ENCODE measurements at regions not wholly inside any gene's neighbourhood (a gene's known extent, or its start where the extent isn't known, plus 50 kb on each side); places are given as distances from the start of the nearest gene placed in this dataset.
"Not testable (repeated sequence)": the region's sequence is repeated elsewhere in the genome, so short reads cannot be mapped to it uniquely, and the experiment has no call there.

DNA sequence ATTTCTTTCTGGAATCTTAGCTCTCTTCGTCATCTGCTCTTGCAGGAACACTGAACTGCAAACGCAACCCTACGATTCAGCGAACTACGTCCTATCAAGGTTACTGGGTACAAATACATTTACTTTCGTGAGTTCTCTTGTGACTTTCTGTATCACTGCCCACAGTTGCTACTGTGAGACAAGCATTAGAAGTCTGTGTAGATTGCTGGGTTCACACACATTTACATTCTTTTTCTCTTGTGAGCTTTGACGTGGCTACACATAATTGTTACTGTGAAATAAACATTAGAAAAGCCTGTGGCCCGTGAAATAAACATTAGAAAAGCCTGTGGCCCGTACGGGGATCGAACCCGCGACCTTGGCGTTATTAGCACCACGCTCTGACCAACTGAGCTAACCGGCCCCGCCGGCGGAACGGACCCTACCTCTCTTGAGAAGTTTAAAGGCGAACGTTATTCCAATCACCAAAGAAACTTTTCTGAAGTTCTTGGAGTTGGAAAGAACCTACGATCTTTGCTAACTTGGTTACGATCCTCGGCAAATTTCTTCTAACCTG, 61.2 kb upstream of the ZNF322 start:
- H3K4me3 ChIP-seq (ENCODE audit: low read depth, low read length), result not testable (repeated sequence)

DNA sequence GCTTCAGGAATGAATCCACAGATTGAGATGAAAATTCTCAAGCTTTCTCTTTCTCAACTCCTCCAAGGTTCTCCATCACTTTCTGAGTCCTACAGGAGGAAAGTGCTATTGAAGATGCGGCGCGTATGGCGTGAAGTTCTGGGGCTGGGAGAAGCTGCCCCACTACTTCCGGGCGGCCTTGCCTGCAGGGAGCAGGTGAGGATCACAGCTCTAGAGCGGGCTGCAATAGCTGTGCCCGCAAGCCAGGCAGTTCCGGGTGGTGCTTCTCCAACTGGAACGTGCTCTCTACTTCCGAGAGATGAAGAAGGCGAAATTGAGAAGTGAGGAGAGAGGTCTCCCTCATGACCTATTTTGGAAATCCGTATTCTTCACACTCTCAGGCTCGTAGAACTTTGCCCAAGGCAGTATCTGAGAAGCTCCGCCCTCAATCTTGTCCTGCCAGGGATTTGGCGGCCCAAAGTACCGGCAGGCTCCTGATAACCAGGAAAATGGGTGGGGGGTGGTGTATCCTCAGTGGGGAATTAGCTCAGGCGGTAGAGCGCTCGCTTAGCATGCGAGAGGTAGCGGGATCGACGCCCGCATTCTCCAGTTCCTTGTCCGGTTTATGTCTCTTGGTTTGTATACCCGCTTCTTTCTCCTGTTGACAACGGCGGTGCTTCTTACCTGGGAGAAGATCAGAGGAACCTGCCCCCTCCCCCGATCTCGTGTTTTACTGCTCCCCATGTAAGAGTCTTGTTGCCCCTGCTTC, 70.6 kb upstream of the ZNF322 start:
- H3K4me3 ChIP-seq (ENCODE audit: low read depth, low read length), result not testable (repeated sequence)

DNA sequence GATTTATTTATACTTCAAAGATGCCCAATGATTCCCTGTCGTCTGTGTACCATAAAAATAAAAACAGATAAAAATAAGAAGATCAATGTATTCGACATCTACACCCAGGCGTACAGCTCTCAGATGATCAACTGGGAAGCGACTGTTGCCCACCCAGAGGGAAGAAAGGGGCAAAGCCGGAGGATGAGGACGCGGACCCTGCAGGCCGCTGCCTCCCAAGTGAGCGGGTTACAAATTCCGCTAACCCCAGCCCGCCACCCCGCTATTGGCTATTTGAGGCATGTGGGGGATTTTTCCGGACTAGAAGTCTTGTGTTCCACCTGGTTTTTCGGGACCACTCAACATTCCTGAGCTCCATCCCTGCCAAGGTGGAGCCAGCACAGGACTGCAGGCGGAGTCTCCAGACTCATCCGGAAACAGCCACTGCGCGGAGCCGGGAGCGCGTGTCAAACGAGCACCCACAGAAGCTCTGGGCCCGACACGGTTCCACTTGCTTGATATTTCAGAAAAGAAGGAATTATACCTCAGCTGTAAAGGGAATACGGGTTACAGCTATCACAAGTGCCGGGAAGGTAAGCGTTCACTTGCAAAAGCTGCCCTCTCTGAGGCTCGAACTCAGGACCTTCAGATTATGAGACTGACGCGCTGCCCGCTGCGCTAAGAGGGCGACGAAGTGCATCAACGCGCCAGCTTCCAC, 75.4 kb upstream of the ZNF322 start:
- not testable (repeated sequence) for H3K4me3 ChIP-seq (ENCODE audit: low read depth, low read length)

DNA sequence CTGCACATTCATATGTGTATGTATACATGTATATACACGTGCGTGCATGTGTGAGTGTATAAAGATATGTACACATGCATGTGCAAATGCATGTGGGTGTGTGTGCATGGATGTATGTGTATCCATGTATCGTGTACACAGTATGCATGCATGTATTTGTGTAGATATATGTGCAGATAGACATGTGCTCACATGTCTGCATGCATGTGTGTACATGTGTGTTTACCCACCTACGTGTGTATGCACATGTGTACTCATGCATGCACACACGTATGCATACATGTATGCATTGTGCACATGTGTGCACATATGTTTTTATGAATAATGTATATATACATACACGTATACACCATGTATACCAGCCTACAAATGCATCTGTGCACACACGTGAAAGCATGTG, 80.3 kb upstream of the ZNF322 start:
- no peak overlapping the region for H3K4me3 ChIP-seq (ENCODE audit: low read depth, low read length)
- TF ChIP-seq, protein P1, sequence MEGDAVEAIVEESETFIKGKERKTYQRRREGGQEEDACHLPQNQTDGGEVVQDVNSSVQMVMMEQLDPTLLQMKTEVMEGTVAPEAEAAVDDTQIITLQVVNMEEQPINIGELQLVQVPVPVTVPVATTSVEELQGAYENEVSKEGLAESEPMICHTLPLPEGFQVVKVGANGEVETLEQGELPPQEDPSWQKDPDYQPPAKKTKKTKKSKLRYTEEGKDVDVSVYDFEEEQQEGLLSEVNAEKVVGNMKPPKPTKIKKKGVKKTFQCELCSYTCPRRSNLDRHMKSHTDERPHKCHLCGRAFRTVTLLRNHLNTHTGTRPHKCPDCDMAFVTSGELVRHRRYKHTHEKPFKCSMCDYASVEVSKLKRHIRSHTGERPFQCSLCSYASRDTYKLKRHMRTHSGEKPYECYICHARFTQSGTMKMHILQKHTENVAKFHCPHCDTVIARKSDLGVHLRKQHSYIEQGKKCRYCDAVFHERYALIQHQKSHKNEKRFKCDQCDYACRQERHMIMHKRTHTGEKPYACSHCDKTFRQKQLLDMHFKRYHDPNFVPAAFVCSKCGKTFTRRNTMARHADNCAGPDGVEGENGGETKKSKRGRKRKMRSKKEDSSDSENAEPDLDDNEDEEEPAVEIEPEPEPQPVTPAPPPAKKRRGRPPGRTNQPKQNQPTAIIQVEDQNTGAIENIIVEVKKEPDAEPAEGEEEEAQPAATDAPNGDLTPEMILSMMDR (IDR thresholded peaks at IDR 0.05; ENCODE audit: low read depth, low read length), result no peak

DNA sequence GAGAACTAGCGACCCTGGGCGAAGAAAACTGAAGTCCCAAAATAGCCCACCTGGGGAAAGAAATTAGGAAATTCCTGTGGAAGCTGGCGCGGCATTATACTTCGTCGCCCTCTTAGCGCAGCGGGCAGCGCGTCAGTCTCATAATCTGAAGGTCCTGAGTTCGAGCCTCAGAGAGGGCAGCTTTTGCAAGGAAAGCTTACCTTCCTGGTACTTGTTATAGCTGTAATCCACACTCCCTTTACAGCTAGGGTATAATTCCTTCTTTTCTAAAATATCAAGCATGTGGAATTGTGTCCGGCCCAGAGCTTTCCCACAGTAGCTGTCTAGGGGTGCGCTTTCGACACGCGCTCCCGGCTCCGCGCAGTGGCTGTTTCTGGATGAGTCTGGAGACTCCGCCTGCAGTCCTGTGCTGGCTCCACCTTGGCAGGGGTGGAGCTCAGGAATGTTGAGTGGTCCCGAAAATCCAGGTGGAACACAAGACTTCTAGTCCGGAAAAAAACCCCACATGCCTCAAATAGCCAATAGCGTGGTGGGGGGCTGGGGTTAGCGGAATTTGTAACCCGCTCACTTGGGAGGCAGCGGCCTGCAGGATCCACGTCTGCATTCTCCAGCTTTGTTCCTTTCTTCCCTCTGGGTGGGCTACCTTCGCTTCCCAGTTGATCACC, 83.7 kb upstream of the ZNF322 start:
- TF ChIP-seq, protein P1 (IDR thresholded peaks at IDR 0.05; ENCODE audit: low read depth, low read length), result no peak
- no peak overlapping the region for H3K4me3 ChIP-seq (ENCODE audit: low read depth, low read length)

DNA sequence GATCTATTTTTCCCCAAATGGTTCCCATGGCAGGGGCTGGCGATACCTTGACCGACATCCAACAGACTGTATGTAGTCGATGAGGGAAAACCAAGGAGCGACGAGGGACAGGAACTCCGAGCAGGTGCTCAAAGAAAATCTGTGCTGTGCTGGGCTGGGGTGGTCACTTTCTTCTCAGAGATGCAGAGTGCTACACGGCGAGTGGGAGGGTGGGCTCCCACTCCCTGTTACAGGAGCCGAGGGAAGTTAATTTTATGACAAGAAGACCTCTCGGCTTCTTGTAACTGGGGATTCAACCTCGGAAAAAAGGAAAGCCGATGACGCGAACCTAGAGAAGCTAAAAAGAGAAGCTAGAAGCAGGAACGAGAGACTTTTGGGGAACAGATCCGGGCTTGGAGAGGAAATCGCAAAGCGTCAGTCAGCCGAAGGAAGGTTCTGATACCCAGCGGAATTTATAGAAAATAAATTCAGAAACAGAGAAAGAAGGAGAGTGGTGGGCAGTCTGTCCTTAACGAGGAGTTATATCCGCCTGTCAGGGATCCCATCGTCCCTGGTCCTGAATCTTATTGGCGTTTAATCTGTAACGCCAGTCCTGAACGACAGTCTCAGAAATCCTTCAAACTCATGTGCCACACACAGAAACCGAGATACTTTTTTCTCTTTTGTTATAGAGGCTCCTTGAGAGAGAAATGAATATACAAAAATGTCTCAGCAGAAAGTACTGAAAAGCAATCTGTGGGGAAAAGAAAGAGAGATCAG, 84.6 kb upstream of the ZNF322 start:
- H3K4me3 ChIP-seq (ENCODE audit: low read depth, low read length), result no peak overlapping the region
- TF ChIP-seq, protein P1 (IDR thresholded peaks at IDR 0.05; ENCODE audit: low read depth, low read length), result no peak

DNA sequence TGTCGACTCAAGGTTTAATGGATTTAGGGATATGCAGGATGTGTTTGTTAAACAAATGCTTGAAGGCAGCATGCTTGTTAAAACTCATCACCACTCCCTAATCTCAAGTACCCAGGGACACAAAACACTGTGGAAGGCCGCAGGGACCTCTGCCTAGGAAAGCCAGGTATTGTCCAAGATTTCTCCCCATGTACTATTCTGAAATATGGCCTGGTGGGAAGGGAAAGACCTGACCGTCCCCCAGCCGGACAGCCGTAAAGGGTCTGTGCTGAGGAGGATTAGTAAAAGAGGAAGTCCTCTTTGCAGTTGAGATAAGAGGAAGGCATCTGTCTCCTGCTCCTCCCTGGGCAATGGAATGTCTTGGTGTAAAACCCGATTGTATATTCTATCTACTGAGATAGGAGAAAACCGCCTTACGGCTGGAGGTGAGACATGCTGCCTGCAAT, 85.3 kb upstream of the ZNF322 start:
- not testable (repeated sequence) for H3K4me3 ChIP-seq (ENCODE audit: low read depth, low read length)

DNA sequence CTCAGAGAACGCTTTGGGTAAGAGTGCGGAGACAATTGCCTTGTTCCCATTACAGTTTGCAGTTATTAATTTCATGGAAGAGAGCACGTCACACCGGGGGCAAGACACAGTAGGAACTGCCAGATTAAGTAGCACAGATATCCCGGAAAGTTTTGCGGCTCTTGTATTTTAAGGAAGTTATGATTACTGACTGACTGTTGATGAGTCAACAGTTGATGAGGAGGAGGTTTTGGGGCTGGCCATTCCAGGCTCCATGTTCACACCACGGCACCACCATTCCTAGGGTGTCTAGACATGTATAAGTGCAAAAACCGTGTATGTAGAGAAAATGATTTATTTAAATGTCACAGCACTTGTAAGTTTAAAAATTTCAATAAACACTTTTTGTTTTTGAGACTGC, 86.4 kb upstream of the ZNF322 start:
- H3K4me3 ChIP-seq (ENCODE audit: low read depth, low read length), result not testable (repeated sequence)

DNA sequence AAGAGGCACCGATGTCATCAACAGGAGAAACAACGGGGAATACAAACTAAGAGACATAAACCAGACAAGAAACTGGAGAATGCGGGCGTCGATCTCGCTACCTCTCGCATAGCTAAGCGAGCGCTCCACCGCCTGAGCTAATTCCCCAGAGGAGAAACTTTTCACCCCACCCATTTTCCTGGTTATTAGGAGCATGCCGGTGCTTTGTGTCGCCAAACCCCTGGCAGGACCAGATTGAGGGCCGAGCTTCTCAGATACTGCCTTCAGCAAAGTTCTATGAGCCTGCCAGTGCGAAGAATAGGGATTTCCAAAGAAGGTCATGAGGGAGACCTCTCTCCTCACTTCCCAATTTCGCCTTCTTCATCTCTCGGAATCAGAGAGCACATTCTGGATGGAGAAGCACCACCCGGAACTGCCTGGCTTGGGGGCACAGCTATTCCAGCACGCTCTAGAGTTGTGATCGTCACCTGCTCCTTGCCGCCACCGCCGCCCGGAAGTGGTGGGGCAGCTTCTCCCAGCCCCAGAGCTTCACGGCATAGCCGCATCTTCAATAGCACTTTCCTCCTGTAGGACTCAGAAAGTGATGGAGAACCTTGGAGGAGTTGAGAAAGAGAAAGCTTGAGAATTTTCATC, 89.7 kb upstream of the ZNF322 start:
- not testable (repeated sequence) for H3K4me3 ChIP-seq (ENCODE audit: low read depth, low read length)

DNA sequence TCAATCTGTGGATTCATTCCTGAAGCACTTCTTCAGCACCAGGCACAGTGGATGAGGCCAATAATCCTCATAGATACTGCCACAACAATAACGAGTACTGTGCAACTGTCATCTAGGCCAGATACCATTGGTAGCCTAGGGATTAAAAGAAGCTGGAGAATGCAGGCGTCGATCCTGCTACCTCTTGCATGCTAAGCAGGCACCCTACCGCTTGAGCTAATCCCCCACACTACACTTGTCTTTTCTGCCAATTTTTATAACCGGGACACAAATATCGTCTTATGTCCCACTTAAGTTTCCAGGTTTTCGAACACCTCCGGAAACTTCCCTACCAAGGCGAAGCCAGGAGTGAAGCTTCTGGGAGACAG, 90.2 kb upstream of the ZNF322 start:
- H3K4me3 ChIP-seq (ENCODE audit: low read depth, low read length), result not testable (repeated sequence)

Measured in WI38 (cell line).